K562 (cell line): ENCODE measurements at regions not wholly inside any gene's neighbourhood (a gene's known extent, or its start where the extent isn't known, plus 50 kb on each side); places are given as distances from the start of the nearest gene placed in this dataset.

Experiments used
- ATAC-seq: fragments of 200-7000 bp; cut with Tn5 transposase; 3 replicates; pipeline ENCODE4 v1.9.1; 2020; ENCODE audit warnings: moderate library complexity
- BruUV-seq: library from RNA; stranded (reverse); fragments of 400-500 nt; replicated peaks from 2 replicates; lab custom pipeline; 2021; lab: Mats Ljungman, UMichigan
- CTCF ChIA-PET: fragments of 300-600 bp; formaldehyde crosslinking; extraction: SDS; loops from one replicate; lab custom pipeline; 2021; ENCODE audit warnings: low intra/inter-chr PET ratio; lab: Yijun Ruan, JAX
- POLR2A ChIA-PET: fragments of 300-600, 350-650 bp; sonication (Branson Sonifier 250); formaldehyde crosslinking; extraction: SDS; loops from one replicate; lab custom pipeline; 2021; ENCODE audit warnings: antibody characterized with exemption, inconsistent platforms; lab: Yijun Ruan, JAX
- DNase-seq, 4 experiments: peaks; one replicate each; pipeline versions ENCODE4 v3.0.0 to v3.0.0-alpha.2; 2011 to 2018; ENCODE audit warnings: low spot score in 3 of 4, mixed read lengths in 3 of 4; ENCODE audit errors: extremely low read depth in 1 of 4
- FAIRE-seq: peaks from 2 replicates; lab custom pipeline; 2011; peaks lifted over from hg19 to GRCh38; lab: Jason Lieb, UNC
- H2AFZ ChIP-seq: 2 replicates; pipeline ENCODE4 v1.6.0; 2011; ENCODE audit warnings: low read depth, low read length, control low read depth, inconsistent platforms
- H3K27ac ChIP-seq: fragments of 200-600 bp; 3 replicates; pipeline ENCODE4 v1.8.0; 2011; ENCODE audit warnings: low read depth, mild to moderate bottlenecking, control low read depth, inconsistent platforms, low read length, moderate library complexity, mixed read lengths; ENCODE audit errors: extremely low read depth
- H3K27me3 ChIP-seq, 2 experiments: fragments of 300-600 bp in 1 of 2; 2 replicates in 1 of 2; 3 replicates in 1 of 2; pipeline versions ENCODE4 v1.6.0 to v1.8.0; 2011; ENCODE audit warnings: inconsistent platforms in 2 of 2, low read length in 2 of 2, mild to moderate bottlenecking in 1 of 2, mixed read lengths in 1 of 2, moderate library complexity in 1 of 2; ENCODE audit not compliant: control insufficient read depth in 2 of 2, insufficient read depth in 2 of 2
- H3K36me3 ChIP-seq: fragments of 300-600 bp; 3 replicates; pipeline ENCODE4 v1.8.0; 2011; ENCODE audit warnings: mild to moderate bottlenecking, low read length, inconsistent platforms; ENCODE audit not compliant: control insufficient read depth, insufficient read depth
- H3K4me1 ChIP-seq, 2 experiments: fragments of 200-600 bp in 1 of 2; replicated peaks in 1 of 2; 2 replicates in 1 of 2; 3 replicates in 1 of 2; pipeline versions ENCODE4 v1.5.1 to v1.8.0; 2011; ENCODE audit warnings: inconsistent platforms in 2 of 2, low read length in 2 of 2, mild to moderate bottlenecking in 1 of 2, mixed read lengths in 1 of 2, moderate library complexity in 1 of 2; ENCODE audit not compliant: control insufficient read depth in 2 of 2, insufficient read depth in 2 of 2
- H3K4me2 ChIP-seq: 2 replicates; pipeline ENCODE4 v1.6.1; 2011; ENCODE audit warnings: low read length, control low read depth, inconsistent platforms, mixed read lengths; ENCODE audit not compliant: insufficient read depth
- H3K4me3 ChIP-seq: fragments of 200-600 bp; sonication (generic), shearing (Covaris generic); 2 replicates; pipeline ENCODE4 v1.5.1; 2016; ENCODE audit warnings: control low read depth, inconsistent platforms
- H3K79me2 ChIP-seq: fragments of 200-600 bp; 3 replicates; pipeline ENCODE4 v1.8.0; 2011; ENCODE audit warnings: low read length, inconsistent platforms; ENCODE audit not compliant: control insufficient read depth, insufficient read depth
- H3K9ac ChIP-seq, 2 experiments: 2 replicates each; pipeline versions ENCODE4 v1.6.0 to v1.6.1; 2011; ENCODE audit warnings: low read depth in 2 of 2, low read length in 2 of 2, control low read depth in 1 of 2, inconsistent platforms in 1 of 2, mild to moderate bottlenecking in 1 of 2, mixed read lengths in 1 of 2; ENCODE audit not compliant: insufficient read depth in 1 of 2
- H3K9me1 ChIP-seq: one replicate; pipeline ENCODE4 v1.6.0; 2011; ENCODE audit warnings: inconsistent platforms, mild to moderate bottlenecking, low read length, moderate library complexity; ENCODE audit not compliant: control insufficient read depth, insufficient read depth
- H3K9me3 ChIP-seq: replicated peaks from 2 replicates; pipeline ENCODE4 v1.5.1; 2011; ENCODE audit warnings: low read depth, low read length, inconsistent platforms; ENCODE audit not compliant: control insufficient read depth, insufficient read depth
- H4K20me1 ChIP-seq: replicated peaks from 2 replicates; pipeline ENCODE4 v1.6.1; 2011; ENCODE audit warnings: low read length, inconsistent platforms, mixed read lengths; ENCODE audit not compliant: control insufficient read depth, insufficient read depth
- CBFA2T2 ChIP-seq: fragments of 450-650 bp; conservative IDR thresholded peaks from 2 replicates; pipeline ENCODE4 v1.6.1; 2017; ENCODE audit warnings: mild to moderate bottlenecking
- DDX20 ChIP-seq: fragments of 450-650 bp; IDR thresholded peaks from 2 replicates; pipeline ENCODE4 v1.6.1; 2016; ENCODE audit warnings: missing genetic modification characterization, low read depth, mild to moderate bottlenecking, missing compliant biosample characterization, moderate library complexity
- E2F3 ChIP-seq: fragments of 250-450 bp; sonication (Bioruptor Pico); IDR thresholded peaks from 2 replicates; pipeline ENCODE4 v1.4.0; 2020; ENCODE audit warnings: mild to moderate bottlenecking
- FOXK1 ChIP-seq: sonication (generic); formaldehyde crosslinking; IDR thresholded peaks from 2 replicates; pipeline ENCODE4 v1.8.0; 2022; ENCODE audit warnings: missing genetic modification reagents, mild to moderate bottlenecking, borderline replicate concordance
- SAP30 ChIP-seq: fragments of 200-600 bp; sonication (generic); IDR thresholded peaks from 2 replicates; pipeline ENCODE4 v1.6.1; 2012; ENCODE audit warnings: borderline replicate concordance, low read depth, mild to moderate bottlenecking, moderate library complexity, low read length, control low read depth, inconsistent platforms; ENCODE audit not compliant: insufficient read depth, poor library complexity, severe bottlenecking
- SIX5 ChIP-seq, 2 experiments: IDR thresholded peaks; 2 replicates each; pipeline ENCODE4 v1.6.1; 2011; ENCODE audit warnings: low read length in 2 of 2, borderline replicate concordance in 1 of 2, low read depth in 1 of 2, mild to moderate bottlenecking in 1 of 2, moderate library complexity in 1 of 2; ENCODE audit not compliant: insufficient read depth in 1 of 2
- ZNF431 ChIP-seq: sonication (generic); formaldehyde crosslinking; IDR thresholded peaks from 2 replicates; pipeline ENCODE4 v1.8.0; 2022; ENCODE audit warnings: mild to moderate bottlenecking, missing genetic modification reagents
- ZNF444 ChIP-seq: fragments of 250-450 bp; sonication (Bioruptor Pico); IDR thresholded peaks from 2 replicates; pipeline ENCODE4 v1.4.0; 2020; ENCODE audit warnings: mild to moderate bottlenecking, moderate library complexity
- ZNF644 ChIP-seq: fragments of 200-800 bp; sonication (Bioruptor generic); IDR thresholded peaks from 2 replicates; pipeline ENCODE4 v1.6.1; 2016; ENCODE audit warnings: low read depth, missing genetic modification characterization, missing compliant biosample characterization
- WGBS: fragments of 100-300 bp; shearing (Covaris generic); methylation state at CpG from one replicate; pipeline ENCODE4 v1.1.6; 2016; ENCODE audit warnings: low coverage, mixed read lengths; ENCODE audit not compliant: insufficient coverage; ENCODE audit errors: missing lambda C conversion rate; 5-methylcytosine and 5-hydroxymethylcytosine counted together
- in situ Hi-C: fragments of 300-500 bp; cut with MboI; formaldehyde crosslinking; loops from 4 replicates; pipeline ENCODE4 v1.15.0; 2018; ENCODE audit warnings: inconsistent platforms, mixed read lengths
- intact Hi-C: fragments of 100-400 bp; cut with micrococcal nuclease; formaldehyde crosslinking; loops from 2 replicates; pipeline ENCODE4 v1.14.2; 2022
- TF ChIP-seq, protein P1 (sequence below): fragments of 250-450 bp; sonication (Bioruptor Pico); IDR thresholded peaks from 2 replicates; pipeline ENCODE4 v1.6.1; 2021; ENCODE audit warnings: mild to moderate bottlenecking
- TF ChIP-seq, protein P2 (sequence below): sonication (generic); IDR thresholded peaks from 2 replicates; pipeline ENCODE4 v1.6.1; 2016
- TF ChIP-seq, protein P3 (sequence below): sonication (generic); formaldehyde crosslinking; IDR thresholded peaks from 2 replicates; pipeline ENCODE4 v1.8.0; 2022; ENCODE audit warnings: mild to moderate bottlenecking, missing genetic modification reagents, borderline replicate concordance
- TF ChIP-seq, protein P4 (sequence below): IDR thresholded peaks from 2 replicates; pipeline ENCODE4 v1.6.1; 2014; ENCODE audit warnings: antibody characterized with exemption

DNA sequence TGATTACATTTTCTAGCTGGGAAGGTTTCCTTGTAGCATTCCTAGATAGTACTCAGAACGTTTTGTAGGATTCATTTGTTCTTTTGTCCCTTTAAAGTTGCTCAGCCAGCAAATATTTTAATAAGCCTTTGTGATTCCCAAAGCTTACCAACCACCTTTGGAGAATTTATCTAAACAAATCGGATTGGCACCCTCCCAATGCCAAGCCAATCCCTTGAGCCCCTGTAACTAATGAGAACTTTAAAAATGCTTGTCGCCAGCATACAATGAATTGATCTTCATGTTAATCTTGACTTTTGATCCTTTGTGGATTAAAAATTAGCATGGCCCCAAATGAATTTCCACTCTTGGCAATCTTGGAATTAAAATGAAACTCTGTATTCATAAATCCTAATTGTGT lies 559.5 kb downstream of the UTRN start:
- H3K9me3 ChIP-seq = no peaks in the 10 kb centered on the region
- CTCF ChIA-PET = no interaction called here
- no peak for ATAC-seq
- FAIRE-seq = no peak
- H3K36me3 ChIP-seq = no peaks in the 10 kb centered on the region
- H3K79me2 ChIP-seq = no peaks in the 10 kb centered on the region
- no peak for DNase-seq
- H3K9ac ChIP-seq = no peak overlapping the region
- in situ Hi-C loops = no loop called here
- WGBS = 38% methylated on average over 3 of the region's 3 CpGs
- no peaks in the 10 kb centered on the region for H3K27me3 ChIP-seq
- intact Hi-C loops = no loop called here
- H3K9me1 ChIP-seq = no peaks in the 10 kb centered on the region
- H3K4me1 ChIP-seq = no peaks in the 10 kb centered on the region
- H4K20me1 ChIP-seq = no peaks in the 10 kb centered on the region
- no peak overlapping the region for H2AFZ ChIP-seq
- H3K27ac ChIP-seq = no peak overlapping the region
- no peak overlapping the region for H3K4me3 ChIP-seq
- no TSS peak for BruUV-seq
- H3K4me2 ChIP-seq = no peak overlapping the region
- POLR2A ChIA-PET = no interaction called here
- no peak for TF ChIP-seq CBFA2T2
- TF ChIP-seq DDX20 (tag) = no peak
- no peak for TF ChIP-seq SIX5 (IDR thresholded peaks at IDR 0.05; ENCODE audit: borderline replicate concordance in 1 of 2, insufficient read depth in 1 of 2, low read depth in 1 of 2, low read length in 2 of 2)
- TF ChIP-seq ZNF444 = no peak
- no peak for TF ChIP-seq ZNF644 (tag)
- TF ChIP-seq, protein P1, sequence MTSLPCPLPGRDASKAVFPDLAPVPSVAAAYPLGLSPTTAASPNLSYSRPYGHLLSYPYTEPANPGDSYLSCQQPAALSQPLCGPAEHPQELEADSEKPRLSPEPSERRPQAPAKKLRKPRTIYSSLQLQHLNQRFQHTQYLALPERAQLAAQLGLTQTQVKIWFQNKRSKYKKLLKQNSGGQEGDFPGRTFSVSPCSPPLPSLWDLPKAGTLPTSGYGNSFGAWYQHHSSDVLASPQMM (CRISPR knock-in tag) = no peak
- TF ChIP-seq, protein P2, sequence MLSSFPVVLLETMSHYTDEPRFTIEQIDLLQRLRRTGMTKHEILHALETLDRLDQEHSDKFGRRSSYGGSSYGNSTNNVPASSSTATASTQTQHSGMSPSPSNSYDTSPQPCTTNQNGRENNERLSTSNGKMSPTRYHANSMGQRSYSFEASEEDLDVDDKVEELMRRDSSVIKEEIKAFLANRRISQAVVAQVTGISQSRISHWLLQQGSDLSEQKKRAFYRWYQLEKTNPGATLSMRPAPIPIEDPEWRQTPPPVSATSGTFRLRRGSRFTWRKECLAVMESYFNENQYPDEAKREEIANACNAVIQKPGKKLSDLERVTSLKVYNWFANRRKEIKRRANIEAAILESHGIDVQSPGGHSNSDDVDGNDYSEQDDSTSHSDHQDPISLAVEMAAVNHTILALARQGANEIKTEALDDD = no peak
- TF ChIP-seq, protein P3, sequence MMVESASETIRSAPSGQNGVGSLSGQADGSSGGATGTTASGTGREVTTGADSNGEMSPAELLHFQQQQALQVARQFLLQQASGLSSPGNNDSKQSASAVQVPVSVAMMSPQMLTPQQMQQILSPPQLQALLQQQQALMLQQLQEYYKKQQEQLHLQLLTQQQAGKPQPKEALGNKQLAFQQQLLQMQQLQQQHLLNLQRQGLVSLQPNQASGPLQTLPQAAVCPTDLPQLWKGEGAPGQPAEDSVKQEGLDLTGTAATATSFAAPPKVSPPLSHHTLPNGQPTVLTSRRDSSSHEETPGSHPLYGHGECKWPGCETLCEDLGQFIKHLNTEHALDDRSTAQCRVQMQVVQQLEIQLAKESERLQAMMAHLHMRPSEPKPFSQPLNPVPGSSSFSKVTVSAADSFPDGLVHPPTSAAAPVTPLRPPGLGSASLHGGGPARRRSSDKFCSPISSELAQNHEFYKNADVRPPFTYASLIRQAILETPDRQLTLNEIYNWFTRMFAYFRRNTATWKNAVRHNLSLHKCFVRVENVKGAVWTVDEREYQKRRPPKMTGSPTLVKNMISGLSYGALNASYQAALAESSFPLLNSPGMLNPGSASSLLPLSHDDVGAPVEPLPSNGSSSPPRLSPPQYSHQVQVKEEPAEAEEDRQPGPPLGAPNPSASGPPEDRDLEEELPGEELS (CRISPR knock-in tag) = no peak
- TF ChIP-seq, protein P4, sequence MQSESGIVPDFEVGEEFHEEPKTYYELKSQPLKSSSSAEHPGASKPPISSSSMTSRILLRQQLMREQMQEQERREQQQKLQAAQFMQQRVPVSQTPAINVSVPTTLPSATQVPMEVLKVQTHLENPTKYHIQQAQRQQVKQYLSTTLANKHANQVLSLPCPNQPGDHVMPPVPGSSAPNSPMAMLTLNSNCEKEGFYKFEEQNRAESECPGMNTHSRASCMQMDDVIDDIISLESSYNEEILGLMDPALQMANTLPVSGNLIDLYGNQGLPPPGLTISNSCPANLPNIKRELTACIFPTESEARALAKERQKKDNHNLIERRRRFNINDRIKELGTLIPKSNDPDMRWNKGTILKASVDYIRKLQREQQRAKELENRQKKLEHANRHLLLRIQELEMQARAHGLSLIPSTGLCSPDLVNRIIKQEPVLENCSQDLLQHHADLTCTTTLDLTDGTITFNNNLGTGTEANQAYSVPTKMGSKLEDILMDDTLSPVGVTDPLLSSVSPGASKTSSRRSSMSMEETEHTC = no peak
- TF ChIP-seq SAP30 = no peak
- no peak for TF ChIP-seq ZNF431 (CRISPR knock-in tag)
- TF ChIP-seq FOXK1 (CRISPR knock-in tag) = no peak
- TF ChIP-seq E2F3 = no peak
